CD4-positive, alpha-beta T cell treated with Interferon alpha-2 for 1 hour (primary cell): ENCODE measurements at regions not wholly inside any gene's neighbourhood (a gene's known extent, or its start where the extent isn't known, plus 50 kb on each side); places are given as distances from the start of the nearest gene placed in this dataset.

Experiments
- DNase-seq, 2 donors: peaks; one replicate each; pipeline ENCODE4 v3.0.0-alpha.2; 2020 to 2022

DNA sequence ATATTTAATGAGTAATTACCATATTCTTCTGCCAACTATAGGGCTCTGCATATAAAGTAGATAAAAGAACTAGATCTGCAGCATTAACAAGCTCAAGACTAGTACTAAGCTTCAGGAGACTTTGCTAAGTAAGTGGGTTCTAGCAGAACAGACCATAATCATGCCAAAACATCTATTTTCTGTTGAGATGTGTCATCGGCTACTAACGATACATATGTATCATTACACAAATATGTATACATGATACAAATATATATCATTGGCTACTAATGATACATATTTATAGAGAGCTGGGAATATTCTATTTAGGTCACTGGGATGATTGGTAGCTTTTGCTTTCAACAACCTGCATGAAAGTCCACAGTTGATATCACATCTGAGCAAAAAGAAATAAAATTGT lies 185.8 kb upstream of the DCBLD2 start:
- DNase-seq: no peak

- no peak for DNase-seq
Measured at GRCh38 chr3:99084826-99085225, 183.3 kb upstream of the DCBLD2 start.

DNA sequence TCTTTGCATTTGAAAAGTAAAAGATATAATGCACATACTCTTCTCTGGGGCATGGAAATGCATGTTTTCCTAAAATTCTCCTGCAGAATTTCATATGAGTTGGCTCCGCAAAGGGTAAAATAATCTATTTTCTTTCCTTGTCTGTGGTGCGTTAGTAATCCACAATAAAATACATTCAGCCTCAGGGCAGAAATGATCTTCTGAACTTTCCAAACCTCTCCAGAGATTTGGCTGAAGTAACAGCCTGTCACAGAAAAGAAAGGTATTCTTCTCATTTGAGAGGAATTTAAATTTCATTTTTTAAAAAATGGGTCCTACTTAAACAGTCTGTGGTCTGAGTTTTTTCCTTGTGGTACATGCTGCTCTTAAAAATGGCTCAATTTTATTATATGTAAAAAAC lies 182.7 kb upstream of the DCBLD2 start:
- DNase-seq: no peak

DNA sequence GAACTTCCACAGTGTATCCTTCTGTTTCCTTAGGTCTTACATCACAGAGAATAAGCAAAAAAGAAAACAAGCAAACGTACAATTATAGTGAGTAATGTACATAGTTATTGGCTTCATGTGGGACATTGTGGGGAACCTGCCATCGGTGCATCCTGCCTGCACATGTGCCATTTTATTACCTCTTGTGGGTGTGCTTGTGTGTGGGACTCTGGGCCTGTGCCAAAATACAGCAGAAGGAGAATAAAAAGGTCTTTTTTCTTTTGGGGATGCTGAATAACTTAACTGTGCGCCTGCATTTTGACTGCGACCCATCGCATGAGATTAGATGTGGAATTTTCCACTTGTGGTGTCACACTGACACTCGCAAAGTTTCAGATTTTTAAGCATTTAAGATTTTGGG lies 169.6 kb upstream of the DCBLD2 start:
- DNase-seq: no peak

DNA sequence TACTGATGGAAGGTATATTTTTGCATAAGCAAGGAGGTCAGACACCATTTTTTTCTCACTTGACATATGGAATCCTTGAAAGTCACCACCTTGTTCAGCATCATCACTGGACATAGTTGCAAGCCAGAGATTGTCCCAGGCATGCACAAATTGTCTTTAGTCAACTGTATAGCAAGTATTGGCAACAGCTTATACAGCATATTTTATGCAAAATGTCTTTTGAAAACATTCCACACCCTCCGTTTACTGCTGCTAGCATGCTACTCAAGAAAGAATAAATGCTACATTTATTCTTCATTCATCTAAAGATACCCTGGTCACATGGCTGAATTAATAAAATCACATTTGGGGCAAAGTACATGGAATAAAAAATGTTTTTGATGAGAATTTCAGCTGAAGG lies 168.5 kb upstream of the DCBLD2 start:
- DNase-seq: no peak

GRCh38 chr3:99066863-99067262 lies 165.4 kb upstream of the DCBLD2 start:
- no peak for DNase-seq

- DNase-seq: no peak
Measured at GRCh38 chr3:99049164-99049563, 147.7 kb upstream of the DCBLD2 start.

DNA sequence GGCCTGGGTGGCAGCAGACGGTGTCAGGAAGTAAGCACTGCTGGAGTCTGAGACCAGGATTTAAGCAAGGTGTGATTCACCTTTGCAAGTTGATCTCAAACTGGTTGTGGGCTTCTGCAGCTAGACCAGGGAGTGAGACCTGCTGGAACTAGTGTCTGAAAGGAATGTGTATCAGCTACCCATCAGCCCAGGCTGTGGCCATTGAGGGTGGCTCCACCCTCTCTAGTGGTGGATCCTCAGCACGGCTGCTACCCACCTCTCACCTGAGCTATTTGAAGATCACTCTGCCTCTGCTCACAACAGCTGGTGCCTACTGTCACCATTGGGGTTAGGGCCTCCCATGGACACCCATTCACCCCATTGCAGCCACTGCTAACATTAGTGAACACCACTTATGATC lies 140.3 kb upstream of the DCBLD2 start:
- no peak for DNase-seq

DNA sequence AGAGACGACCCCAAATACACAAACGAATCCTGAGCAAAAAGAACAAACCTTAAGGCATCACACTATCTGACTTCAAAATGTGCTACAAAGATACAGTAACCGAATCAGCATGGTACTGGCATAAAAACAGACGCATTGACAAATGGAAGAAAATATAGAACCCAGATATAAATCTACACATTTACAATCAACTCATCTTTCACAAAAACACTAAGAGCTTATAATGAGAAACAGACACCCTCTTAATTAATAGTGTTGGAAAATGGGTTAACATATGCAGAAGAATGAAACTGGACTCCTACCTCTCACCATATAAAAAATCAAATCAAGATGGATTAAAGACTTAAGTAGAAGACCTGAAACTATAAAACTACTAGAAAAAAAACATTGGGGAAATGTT lies 130.3 kb upstream of the DCBLD2 start:
- no peak for DNase-seq

GRCh38 chr3:99023590-99024192 lies 122.2 kb upstream of the DCBLD2 start:
- DNase-seq: peak in 1 of 2 donors; percentile 7

- DNase-seq: no peak
Measured at GRCh38 chr3:99021466-99021865, 120.0 kb upstream of the DCBLD2 start.

- DNase-seq: no peak
Measured at GRCh38 chr3:99016452-99016851, 115.0 kb upstream of the DCBLD2 start.

GRCh38 chr3:99013777-99014315 lies 112.4 kb upstream of the DCBLD2 start:
- DNase-seq: no peak

DNA sequence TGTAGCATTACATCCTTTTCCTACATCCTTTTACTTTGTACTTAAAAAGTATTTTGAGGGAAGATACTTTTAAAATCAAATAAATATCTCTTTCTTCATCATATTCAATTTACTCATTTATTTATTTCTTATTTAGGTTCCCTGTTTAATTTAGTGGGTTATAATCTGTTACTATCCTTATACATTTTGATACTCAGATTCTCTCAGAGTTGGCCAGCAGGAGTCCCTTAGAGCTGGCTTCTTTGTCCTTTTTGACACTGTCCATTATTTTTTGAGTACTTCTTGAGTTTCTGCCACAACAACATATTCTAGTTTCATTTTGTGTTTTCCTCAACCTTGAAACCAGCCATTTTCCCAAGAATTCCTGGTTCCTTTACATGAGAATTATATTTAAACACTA lies 111.6 kb upstream of the DCBLD2 start:
- DNase-seq: no peak

- DNase-seq: no peak
Measured at GRCh38 chr3:99012051-99012450, 110.6 kb upstream of the DCBLD2 start.

DNA sequence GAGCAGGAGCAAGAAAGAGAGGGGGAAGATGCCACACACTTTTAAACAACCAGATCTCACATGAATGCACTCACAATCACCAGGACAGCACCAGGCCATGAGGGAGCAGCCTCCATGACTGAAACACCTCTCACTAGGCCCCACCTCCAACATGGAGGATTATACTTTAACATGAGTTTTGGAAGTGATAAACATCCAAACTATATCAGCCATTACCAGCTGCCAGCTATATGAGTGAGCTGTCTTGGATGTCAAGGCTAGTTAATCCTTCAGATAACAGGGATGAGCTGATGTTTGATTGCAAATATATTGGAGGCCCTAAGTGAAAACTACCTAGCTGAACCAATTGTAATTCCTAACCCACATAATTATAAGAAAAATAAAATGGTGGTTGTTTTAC lies 108.4 kb upstream of the DCBLD2 start:
- DNase-seq: no peak

DNA sequence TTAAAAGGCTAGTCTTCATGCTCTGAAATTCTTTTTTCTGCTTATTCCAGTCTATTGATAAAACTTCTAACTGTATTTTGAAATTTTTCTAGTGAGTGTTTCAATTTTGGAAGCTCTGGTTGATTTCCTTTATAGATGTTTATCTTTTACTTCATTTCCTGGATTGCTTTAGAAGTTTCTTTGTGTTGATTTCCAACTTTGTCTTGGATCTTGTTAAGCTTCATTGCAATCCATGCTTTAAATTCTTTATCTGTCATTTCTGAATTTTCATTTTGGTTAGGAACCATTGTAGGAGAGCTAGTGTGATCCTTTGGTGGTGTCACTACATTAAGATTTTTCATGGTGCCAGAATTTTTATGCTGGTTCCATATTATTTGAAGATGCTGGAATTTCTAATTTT lies 105.2 kb upstream of the DCBLD2 start:
- DNase-seq: no peak

GRCh38 chr3:98999675-99000074 lies 98.2 kb upstream of the DCBLD2 start:
- no peak for DNase-seq

DNA sequence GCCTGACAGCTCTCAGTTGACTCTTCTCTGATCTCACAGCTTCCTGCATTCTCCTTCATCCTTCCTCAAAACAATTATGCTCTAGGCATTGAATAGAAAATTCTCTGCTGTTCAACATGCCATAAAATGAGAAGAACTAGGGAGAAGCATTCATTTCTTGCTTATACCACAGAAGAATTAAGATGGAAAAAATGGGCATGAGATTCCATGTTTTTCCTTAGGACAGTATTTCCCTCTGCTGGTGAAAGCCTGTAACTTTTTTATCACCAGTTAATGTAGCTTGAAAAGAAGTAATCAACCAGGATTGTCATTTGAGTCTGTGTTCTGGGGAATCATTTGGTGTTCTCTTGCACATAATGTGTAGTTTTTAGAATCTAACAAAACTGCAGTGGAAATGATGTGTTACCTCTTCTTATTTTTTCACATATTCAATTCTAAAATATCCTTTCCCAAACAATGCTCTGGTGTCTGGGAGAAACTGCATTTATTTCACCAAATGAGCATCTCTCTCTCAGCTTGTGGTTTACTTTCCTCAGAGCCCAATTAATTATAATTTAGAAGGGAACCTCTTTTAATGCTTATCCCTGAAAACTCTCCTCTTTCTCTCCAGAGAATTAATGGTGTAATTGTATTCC lies 92.8 kb upstream of the DCBLD2 start:
- no peak for DNase-seq

- no peak for DNase-seq
Measured at GRCh38 chr3:98991393-98991792, 89.9 kb upstream of the DCBLD2 start.

- no peak for DNase-seq
Measured at GRCh38 chr3:98990657-98991056, 89.2 kb upstream of the DCBLD2 start.

DNA sequence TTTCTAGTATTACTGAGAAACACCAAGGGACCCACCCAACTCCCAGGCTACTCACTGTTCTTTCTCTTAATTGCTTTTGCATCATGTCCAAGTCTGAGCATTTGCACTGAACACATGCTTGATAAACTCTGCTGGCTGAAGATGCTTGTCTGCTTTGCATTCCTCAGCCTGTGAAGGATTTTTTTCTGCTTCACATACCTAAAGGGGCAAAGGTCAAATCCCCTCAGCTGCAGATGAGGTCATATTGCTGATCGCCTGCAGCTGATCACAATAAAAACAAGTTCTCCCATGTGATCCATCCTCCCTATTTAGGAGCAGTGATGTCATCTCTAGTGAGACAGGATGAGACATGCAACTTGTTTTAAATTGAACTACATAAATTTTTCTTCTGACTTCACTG lies 84.6 kb upstream of the DCBLD2 start:
- no peak for DNase-seq

- DNase-seq: no peak
Measured at GRCh38 chr3:98985431-98985830, 83.9 kb upstream of the DCBLD2 start.

DNA sequence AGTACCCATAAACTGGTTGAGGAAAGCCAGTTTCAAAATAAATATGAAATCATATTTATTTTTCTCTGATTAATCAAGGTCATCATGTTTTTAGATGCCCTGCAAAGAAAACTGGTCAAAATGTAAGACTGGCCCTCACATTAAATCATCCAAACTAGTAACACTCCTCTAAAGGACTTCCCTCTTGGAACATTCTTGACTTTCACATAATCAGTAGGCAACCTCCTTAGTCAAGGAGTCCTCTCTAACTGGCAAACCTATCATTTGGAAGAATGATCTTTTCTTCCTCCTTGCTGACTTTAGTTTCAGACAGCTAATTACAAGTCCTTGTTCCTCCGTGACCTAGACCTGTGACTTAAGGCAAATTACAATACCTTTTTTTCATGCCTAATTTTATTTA lies 82.5 kb upstream of the DCBLD2 start:
- no peak for DNase-seq

DNA sequence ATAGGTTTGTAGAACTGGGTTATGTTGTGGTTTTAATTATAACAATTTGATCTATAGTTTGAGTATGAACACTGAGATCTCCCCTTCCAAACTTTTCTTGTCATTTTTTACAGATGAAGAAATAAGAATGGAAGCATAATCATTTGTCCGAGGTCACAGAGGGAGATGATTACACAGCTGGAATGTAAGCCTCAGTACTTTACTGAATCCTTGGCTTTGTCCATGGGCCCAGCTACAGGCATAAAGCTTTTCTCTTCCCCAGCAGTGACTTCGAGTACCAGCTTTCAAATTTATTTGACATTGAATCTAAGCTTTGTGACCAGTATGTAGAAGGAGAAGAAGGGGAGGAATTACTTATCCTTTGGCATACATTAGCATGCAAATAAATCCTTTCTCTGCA lies 80.9 kb upstream of the DCBLD2 start:
- DNase-seq: no peak
